Fibroblast of mammary gland (primary cell): ENCODE measurements at regions not wholly inside any gene's neighbourhood (a gene's known extent, or its start where the extent isn't known, plus 50 kb on each side); places are given as distances from the start of the nearest gene placed in this dataset.

Experiments used
- DNase-seq: peaks from one replicate; pipeline ENCODE4 v3.0.0-alpha.2; 2010; ENCODE audit warnings: low read depth
- H3K4me3 ChIP-seq: 2 replicates; pipeline ENCODE4 v1.5.1; 2011; ENCODE audit warnings: low read depth, mild to moderate bottlenecking, low read length, moderate library complexity; ENCODE audit not compliant: control insufficient read depth
- TF ChIP-seq, protein P1 (sequence below): conservative IDR thresholded peaks from 2 replicates; pipeline ENCODE4 v1.5.1; 2011; ENCODE audit warnings: low read depth, low read length, inconsistent platforms; ENCODE audit not compliant: control insufficient read depth, insufficient read depth

DNA sequence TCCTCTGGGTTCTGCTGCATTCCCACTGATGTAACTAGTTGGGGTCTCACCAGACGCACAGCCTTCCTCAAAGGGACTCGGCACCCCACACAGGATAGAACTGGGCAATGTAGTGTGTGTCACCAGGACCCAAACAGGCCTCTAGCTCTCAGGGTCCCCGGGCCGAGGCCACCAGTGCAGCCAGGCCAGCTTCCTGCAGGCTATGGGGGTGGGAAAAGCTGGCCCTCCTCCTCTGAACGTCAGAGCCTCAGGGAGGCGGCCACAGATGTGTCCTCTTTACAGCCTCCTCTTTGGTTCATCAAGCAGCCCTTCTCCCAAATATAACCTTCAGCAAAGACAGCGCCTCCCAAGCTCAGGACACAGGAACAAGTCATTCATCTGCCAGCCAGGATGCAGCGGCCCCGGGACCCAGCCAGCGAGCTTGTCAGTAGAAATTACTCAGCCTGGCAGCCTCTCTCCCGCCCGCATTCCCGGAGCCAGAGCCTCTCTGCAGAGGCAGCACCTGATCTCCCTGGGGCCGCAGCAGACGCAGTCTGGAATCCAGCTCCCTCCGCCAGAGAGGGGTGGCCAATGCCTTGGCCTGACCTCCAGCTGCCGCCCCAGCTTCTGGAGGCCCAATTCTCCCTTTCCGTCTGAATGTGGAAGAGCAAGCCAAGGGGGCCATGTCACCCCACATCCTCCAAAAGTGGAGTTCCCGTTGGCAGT is 288.5 kb downstream of the FBXW7 start:
- no peak overlapping the region for H3K4me3 ChIP-seq
- TF ChIP-seq, protein P1, sequence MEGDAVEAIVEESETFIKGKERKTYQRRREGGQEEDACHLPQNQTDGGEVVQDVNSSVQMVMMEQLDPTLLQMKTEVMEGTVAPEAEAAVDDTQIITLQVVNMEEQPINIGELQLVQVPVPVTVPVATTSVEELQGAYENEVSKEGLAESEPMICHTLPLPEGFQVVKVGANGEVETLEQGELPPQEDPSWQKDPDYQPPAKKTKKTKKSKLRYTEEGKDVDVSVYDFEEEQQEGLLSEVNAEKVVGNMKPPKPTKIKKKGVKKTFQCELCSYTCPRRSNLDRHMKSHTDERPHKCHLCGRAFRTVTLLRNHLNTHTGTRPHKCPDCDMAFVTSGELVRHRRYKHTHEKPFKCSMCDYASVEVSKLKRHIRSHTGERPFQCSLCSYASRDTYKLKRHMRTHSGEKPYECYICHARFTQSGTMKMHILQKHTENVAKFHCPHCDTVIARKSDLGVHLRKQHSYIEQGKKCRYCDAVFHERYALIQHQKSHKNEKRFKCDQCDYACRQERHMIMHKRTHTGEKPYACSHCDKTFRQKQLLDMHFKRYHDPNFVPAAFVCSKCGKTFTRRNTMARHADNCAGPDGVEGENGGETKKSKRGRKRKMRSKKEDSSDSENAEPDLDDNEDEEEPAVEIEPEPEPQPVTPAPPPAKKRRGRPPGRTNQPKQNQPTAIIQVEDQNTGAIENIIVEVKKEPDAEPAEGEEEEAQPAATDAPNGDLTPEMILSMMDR, result no peak
- DNase-seq, result no peak

DNA sequence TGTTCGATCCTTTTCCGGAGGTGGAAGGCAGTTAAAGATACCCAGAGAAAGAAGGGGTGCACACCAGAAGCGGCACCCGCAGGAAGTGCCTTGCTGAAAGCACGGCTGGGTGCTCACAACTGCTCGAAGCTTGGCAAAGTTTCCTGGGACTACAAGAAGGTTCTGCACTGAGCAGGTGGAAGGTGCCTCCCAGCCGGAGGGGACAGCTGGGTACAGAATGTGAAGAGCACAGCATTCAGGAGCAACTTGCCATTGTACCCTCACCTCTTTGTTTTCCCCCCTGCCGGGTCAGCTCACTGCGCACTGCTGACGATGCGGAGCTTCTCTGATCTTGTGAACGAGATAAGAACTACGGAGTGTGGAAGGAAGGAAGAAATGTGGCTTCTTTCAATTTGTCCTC is 289.2 kb downstream of the FBXW7 start:
- TF ChIP-seq, protein P1, result no peak
- DNase-seq, result no peak
- no peak overlapping the region for H3K4me3 ChIP-seq

DNA sequence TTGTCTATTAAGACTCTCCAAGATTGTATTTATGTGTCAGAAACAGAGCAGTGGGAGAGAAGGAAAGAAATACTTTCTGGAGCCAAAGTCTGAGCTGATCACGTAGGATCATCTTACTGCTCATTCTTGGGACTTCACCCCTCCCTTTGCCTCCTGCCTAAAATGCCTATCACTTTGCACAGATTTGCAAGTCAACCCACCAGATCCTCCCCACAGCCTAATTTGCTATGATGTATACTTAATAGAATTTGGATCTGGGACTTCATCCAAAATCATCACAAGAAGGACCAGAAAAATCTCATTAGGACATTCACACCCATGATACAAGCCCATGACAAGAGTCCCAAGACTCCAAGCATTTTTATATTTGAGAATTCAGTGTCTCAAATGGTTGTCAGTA is 290.2 kb downstream of the FBXW7 start:
- no peak for DNase-seq
- TF ChIP-seq, protein P1, result no peak
- H3K4me3 ChIP-seq, result no peak overlapping the region

DNA sequence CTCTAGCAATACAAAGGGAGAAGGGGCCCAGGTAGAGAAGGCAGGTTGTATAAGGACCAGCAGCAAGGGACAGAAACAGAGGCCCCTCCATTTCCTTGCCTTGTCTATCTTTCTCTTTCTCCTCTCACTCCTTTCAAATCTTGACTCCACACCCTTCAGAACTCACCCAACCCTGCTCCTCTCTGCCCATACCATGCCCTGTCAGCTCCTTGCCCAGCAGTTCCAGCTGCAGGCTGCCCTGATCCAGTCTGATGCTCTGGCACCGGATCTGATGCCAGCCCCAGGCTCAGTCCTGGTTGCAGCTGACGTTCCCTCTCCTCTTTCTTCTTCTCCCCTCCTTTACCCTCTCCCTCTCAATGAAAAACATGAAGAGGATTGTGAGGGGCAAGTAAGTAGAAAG is 291.2 kb downstream of the FBXW7 start:
- no peak for DNase-seq
- TF ChIP-seq, protein P1, result no peak
- H3K4me3 ChIP-seq, result no peak overlapping the region

DNA sequence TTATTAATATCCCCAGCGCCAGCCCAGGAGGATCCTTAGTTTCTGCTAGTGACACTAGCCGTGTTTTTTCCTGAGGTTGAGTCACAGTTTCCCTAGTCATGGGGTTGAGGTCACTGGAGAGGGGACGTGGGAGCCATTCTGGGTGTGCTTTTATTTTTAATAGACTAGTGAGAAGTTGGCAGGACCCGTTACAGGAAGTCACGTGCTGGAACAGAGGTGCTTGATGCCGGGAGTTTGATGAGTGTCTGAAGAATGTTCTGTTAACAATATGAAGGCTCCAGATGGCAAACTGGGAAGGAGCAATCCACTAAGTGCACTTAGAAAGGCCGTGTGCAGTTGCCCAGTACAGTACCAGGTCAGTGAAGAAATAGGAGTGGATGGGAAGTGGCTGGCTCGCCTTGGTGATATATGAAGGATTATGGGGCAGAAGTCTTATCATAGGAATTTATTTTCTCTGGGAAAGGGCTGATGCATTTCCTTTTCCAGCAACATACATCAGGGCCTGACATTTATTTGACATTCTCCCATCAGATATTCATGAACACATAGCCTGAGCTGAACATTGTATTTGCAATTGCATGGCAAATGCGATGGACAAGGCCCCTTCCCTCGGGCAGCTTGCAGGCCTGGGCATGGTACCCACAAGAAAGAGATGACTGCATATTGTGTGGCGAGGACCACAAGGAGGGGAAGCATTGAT is 291.8 kb downstream of the FBXW7 start:
- H3K4me3 ChIP-seq, result no peak overlapping the region
- peak; percentile 59 for DNase-seq
- TF ChIP-seq, protein P1, result no peak

DNA sequence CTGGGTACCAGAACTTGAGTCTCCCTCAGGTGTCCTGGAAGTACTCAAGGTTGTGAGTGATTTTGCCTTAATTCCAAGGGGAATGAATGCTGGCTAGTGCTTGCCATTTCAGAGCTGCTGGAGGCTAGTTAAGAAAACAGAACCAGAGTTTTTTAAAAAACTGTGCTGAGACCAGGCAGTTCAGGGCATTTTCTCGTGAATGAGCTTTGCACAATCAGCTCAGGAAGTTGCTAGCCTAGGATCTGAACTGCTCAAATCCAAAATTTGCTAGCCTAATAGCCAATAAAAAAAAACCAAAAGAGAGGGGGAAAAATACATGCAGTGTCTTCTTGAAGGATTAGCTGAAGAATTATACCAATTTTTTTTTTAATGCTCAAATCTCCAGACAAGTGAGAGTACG is 292.7 kb downstream of the FBXW7 start:
- DNase-seq, result no peak
- no peak overlapping the region for H3K4me3 ChIP-seq
- TF ChIP-seq, protein P1, result no peak
